WTC11 (cell line): ENCODE measurements at regions not wholly inside any gene's neighbourhood (a gene's known extent, or its start where the extent isn't known, plus 50 kb on each side); places are given as distances from the start of the nearest gene placed in this dataset.

Source experiments
- ATAC-seq: fragments of 200-7000 bp; cut with Tn5 transposase; 2 replicates; pipeline ENCODE4 v1.10.0; 2021; ENCODE audit warnings: mild to moderate bottlenecking, moderate library complexity
- CTCF ChIA-PET: fragments of 300-600 bp; sonication (Branson Sonifier 250); formaldehyde crosslinking; loops from one replicate; lab custom pipeline; 2021; ENCODE audit warnings: antibody characterized with exemption; lab: Charles Lee
- POLR2A ChIA-PET: fragments of 350-600 bp; sonication (Branson Sonifier 250); formaldehyde crosslinking; loops from one replicate; lab custom pipeline; 2021; ENCODE audit warnings: antibody characterized with exemption; lab: Charles Lee
- DNase-seq: peaks from one replicate; pipeline ENCODE4 v3.0.0; 2021; ENCODE audit warnings: low spot score
- H3K27ac Mint-ChIP-seq: 2 replicates; pipeline ENCODE4 v1.8.0; 2021; ENCODE audit warnings: mixed read lengths
- H3K27me3 Mint-ChIP-seq: 2 replicates; pipeline ENCODE4 v1.8.0; 2021; ENCODE audit warnings: low read depth, mild to moderate bottlenecking, moderate library complexity, mixed read lengths
- H3K36me3 Mint-ChIP-seq: 2 replicates; pipeline ENCODE4 v1.8.0; 2021; ENCODE audit warnings: mixed read lengths
- H3K4me1 Mint-ChIP-seq: 2 replicates; pipeline ENCODE4 v1.8.0; 2022; ENCODE audit warnings: mixed read lengths
- H3K4me3 Mint-ChIP-seq: 2 replicates; pipeline ENCODE4 v1.8.0; 2021; ENCODE audit warnings: mild to moderate bottlenecking, moderate library complexity, mixed read lengths
- H3K9me3 Mint-ChIP-seq: 2 replicates; pipeline ENCODE4 v1.8.0; 2021; ENCODE audit warnings: mixed read lengths
- CREB1 ChIP-seq: sonication (generic); formaldehyde crosslinking; IDR thresholded peaks from 2 replicates; pipeline ENCODE4 v1.8.0; 2023; ENCODE audit warnings: mild to moderate bottlenecking, missing genetic modification reagents
- FOXJ3 ChIP-seq: sonication (generic); formaldehyde crosslinking; IDR thresholded peaks from 2 replicates; pipeline ENCODE4 v1.9.0; 2021; ENCODE audit warnings: missing genetic modification reagents, mild to moderate bottlenecking, borderline replicate concordance
- FOXK1 ChIP-seq: sonication (generic); formaldehyde crosslinking; IDR thresholded peaks from 2 replicates; pipeline ENCODE4 v1.8.0; 2022; ENCODE audit warnings: mild to moderate bottlenecking, moderate library complexity, missing genetic modification reagents
- FOXP1 ChIP-seq: sonication (generic); formaldehyde crosslinking; IDR thresholded peaks from 2 replicates; pipeline ENCODE4 v1.8.0; 2022; ENCODE audit warnings: missing genetic modification reagents, mild to moderate bottlenecking, moderate library complexity, borderline replicate concordance
- GABPB1 ChIP-seq: sonication (generic); formaldehyde crosslinking; IDR thresholded peaks from 2 replicates; pipeline ENCODE4 v1.8.1; 2023; ENCODE audit warnings: mild to moderate bottlenecking, missing genetic modification reagents
- GRHL2 ChIP-seq: fragments of 250-450 bp; sonication (Bioruptor Pico); IDR thresholded peaks from 2 replicates; pipeline ENCODE4 v1.8.0; 2022; ENCODE audit warnings: mild to moderate bottlenecking, moderate library complexity; ENCODE audit not compliant: insufficient replicate concordance, severe bottlenecking
- HMGA2 ChIP-seq: fragments of 250-450 bp; sonication (Bioruptor Pico); IDR thresholded peaks from 2 replicates; pipeline ENCODE4 v1.4.0; 2021; ENCODE audit warnings: mild to moderate bottlenecking, moderate library complexity
- IRF2 ChIP-seq: sonication (generic); formaldehyde crosslinking; IDR thresholded peaks from 2 replicates; pipeline ENCODE4 v1.8.0; 2022; ENCODE audit warnings: low read depth, missing genetic modification reagents, borderline replicate concordance
- JUN ChIP-seq: sonication (generic); formaldehyde crosslinking; IDR thresholded peaks from 2 replicates; pipeline ENCODE4 v1.8.0; 2023; ENCODE audit warnings: mild to moderate bottlenecking, missing genetic modification reagents
- NFATC4 ChIP-seq: fragments of 250-450 bp; sonication (Bioruptor Pico); IDR thresholded peaks from 2 replicates; pipeline ENCODE4 v1.9.0; 2021; ENCODE audit warnings: mild to moderate bottlenecking
- PRRX2 ChIP-seq: fragments of 250-450 bp; sonication (Bioruptor Pico); IDR thresholded peaks from 2 replicates; pipeline ENCODE4 v1.8.0; 2021; ENCODE audit warnings: mild to moderate bottlenecking
- RELA ChIP-seq: sonication (generic); formaldehyde crosslinking; IDR thresholded peaks from 2 replicates; pipeline ENCODE4 v1.8.1; 2022; ENCODE audit warnings: missing genetic modification reagents, mild to moderate bottlenecking, borderline replicate concordance
- SMAD3 ChIP-seq: sonication (generic); formaldehyde crosslinking; IDR thresholded peaks from 2 replicates; pipeline ENCODE4 v1.8.0; 2022; ENCODE audit warnings: missing genetic modification reagents, mild to moderate bottlenecking, borderline replicate concordance
- SMAD4 ChIP-seq: sonication (generic); formaldehyde crosslinking; IDR thresholded peaks from 2 replicates; pipeline ENCODE4 v1.8.0; 2022; ENCODE audit warnings: mild to moderate bottlenecking, missing genetic modification reagents
- TEAD1 ChIP-seq: sonication (generic); formaldehyde crosslinking; IDR thresholded peaks from 2 replicates; pipeline ENCODE4 v1.8.0; 2022; ENCODE audit warnings: mild to moderate bottlenecking, missing genetic modification reagents
- TP53 ChIP-seq: sonication (generic); formaldehyde crosslinking; IDR thresholded peaks from 2 replicates; pipeline ENCODE4 v1.8.1; 2023; ENCODE audit warnings: mild to moderate bottlenecking, missing genetic modification reagents
- ZNF138 ChIP-seq: sonication (generic); formaldehyde crosslinking; conservative IDR thresholded peaks from 2 replicates; pipeline ENCODE4 v1.8.1; 2022; ENCODE audit warnings: mild to moderate bottlenecking, moderate library complexity, missing genetic modification reagents
- ZNF317 ChIP-seq: sonication (generic); formaldehyde crosslinking; IDR thresholded peaks from 2 replicates; pipeline ENCODE4 v1.8.1; 2023; ENCODE audit warnings: low read depth, mild to moderate bottlenecking, moderate library complexity, missing genetic modification reagents, borderline replicate concordance
- TF ChIP-seq, protein P1 (sequence below): sonication (generic); formaldehyde crosslinking; IDR thresholded peaks from 2 replicates; pipeline ENCODE4 v1.8.1; 2023; ENCODE audit warnings: mild to moderate bottlenecking, missing genetic modification reagents, moderate library complexity
- TF ChIP-seq, protein P2 (sequence below): sonication (generic); formaldehyde crosslinking; IDR thresholded peaks from 2 replicates; pipeline ENCODE4 v1.8.1; 2022; ENCODE audit warnings: low read depth, missing genetic modification reagents, borderline replicate concordance
- TF ChIP-seq, protein P3 (sequence below): sonication (generic); formaldehyde crosslinking; IDR thresholded peaks from 2 replicates; pipeline ENCODE4 v1.8.0; 2022; ENCODE audit warnings: mild to moderate bottlenecking, missing genetic modification reagents
- TF ChIP-seq, protein P4 (sequence below): fragments of 250-450 bp; sonication (Bioruptor Pico); IDR thresholded peaks from 2 replicates; pipeline ENCODE4 v1.9.0; 2021; ENCODE audit warnings: moderate library complexity, mild to moderate bottlenecking, inconsistent platforms, borderline replicate concordance
- TF ChIP-seq, protein P5 (sequence below): sonication (generic); formaldehyde crosslinking; IDR thresholded peaks from 2 replicates; pipeline ENCODE4 v1.8.0; 2023; ENCODE audit warnings: mild to moderate bottlenecking, missing genetic modification reagents
- TF ChIP-seq, protein P6 (sequence below): sonication (generic); formaldehyde crosslinking; IDR thresholded peaks from 2 replicates; pipeline ENCODE4 v1.8.0; 2022; ENCODE audit warnings: mild to moderate bottlenecking, missing genetic modification reagents

DNA sequence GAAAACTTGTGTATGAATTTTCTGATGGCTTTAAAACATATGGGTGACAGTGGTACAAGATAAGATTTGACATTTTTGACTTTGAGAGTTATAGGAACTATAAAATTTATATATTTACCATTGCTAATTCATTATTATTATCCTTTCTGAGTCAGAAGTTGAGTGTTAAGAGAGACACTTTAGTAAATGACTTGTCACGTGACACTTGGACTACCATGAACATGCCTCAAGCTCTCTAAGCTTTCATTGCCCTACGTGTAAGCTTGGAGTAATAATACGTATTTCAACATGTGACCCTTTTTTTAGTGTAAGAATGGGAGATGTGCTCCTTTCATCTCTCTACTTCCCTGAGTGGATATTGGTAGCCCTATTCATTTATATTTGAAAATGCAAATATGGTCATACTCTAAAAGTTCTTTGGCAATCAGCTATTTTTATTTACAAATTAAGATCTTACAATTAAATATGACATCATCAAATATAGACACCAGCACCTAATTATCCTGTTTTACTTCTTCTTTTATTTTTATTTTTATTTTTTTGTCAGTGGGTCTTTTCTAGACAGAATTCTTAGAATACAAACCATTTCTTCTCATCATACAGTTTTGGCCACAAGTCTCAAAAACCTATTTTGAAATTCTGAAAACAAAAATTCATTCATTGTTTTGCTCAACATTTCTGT, 837.0 kb downstream of the PDHA2 start:
- H3K4me1 Mint-ChIP-seq: no peaks in the 10 kb centered on the region
- DNase-seq (no peak), ATAC-seq (no peak)
- TF ChIP-seq FOXJ3 (CRISPR knock-in tag) (no peak), TP53 (CRISPR knock-in tag) (no peak), FOXP1 (CRISPR knock-in tag) (no peak), ZNF317 (no peak), FOXK1 (CRISPR knock-in tag) (no peak), PRRX2 (CRISPR knock-in tag) (no peak)
- TF ChIP-seq, protein P1, sequence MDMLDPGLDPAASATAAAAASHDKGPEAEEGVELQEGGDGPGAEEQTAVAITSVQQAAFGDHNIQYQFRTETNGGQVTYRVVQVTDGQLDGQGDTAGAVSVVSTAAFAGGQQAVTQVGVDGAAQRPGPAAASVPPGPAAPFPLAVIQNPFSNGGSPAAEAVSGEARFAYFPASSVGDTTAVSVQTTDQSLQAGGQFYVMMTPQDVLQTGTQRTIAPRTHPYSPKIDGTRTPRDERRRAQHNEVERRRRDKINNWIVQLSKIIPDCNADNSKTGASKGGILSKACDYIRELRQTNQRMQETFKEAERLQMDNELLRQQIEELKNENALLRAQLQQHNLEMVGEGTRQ: no peak
- TF ChIP-seq, protein P2, sequence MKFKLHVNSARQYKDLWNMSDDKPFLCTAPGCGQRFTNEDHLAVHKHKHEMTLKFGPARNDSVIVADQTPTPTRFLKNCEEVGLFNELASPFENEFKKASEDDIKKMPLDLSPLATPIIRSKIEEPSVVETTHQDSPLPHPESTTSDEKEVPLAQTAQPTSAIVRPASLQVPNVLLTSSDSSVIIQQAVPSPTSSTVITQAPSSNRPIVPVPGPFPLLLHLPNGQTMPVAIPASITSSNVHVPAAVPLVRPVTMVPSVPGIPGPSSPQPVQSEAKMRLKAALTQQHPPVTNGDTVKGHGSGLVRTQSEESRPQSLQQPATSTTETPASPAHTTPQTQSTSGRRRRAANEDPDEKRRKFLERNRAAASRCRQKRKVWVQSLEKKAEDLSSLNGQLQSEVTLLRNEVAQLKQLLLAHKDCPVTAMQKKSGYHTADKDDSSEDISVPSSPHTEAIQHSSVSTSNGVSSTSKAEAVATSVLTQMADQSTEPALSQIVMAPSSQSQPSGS: no peak
- TF ChIP-seq, protein P3, sequence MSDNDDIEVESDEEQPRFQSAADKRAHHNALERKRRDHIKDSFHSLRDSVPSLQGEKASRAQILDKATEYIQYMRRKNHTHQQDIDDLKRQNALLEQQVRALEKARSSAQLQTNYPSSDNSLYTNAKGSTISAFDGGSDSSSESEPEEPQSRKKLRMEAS (CRISPR knock-in tag): no peak
- TF ChIP-seq, protein P4, sequence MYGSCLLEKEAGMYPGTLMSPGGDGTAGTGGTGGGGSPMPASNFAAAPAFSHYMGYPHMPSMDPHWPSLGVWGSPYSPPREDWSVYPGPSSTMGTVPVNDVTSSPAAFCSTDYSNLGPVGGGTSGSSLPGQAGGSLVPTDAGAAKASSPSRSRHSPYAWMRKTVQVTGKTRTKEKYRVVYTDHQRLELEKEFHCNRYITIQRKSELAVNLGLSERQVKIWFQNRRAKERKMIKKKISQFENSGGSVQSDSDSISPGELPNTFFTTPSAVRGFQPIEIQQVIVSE (CRISPR knock-in tag): no peak
- H3K36me3 Mint-ChIP-seq: peaks cover 4% of the 10 kb centered on the region; the same call in 1 of the 2 replicates
- H3K9me3 Mint-ChIP-seq: peaks cover 10% of the 10 kb centered on the region
- POLR2A ChIA-PET: no interaction called here
- no peak overlapping the region for H3K27ac Mint-ChIP-seq
- no peak overlapping the region for H3K4me3 Mint-ChIP-seq
- no peaks in the 10 kb centered on the region for H3K27me3 Mint-ChIP-seq
- CTCF ChIA-PET: no interaction called here

DNA sequence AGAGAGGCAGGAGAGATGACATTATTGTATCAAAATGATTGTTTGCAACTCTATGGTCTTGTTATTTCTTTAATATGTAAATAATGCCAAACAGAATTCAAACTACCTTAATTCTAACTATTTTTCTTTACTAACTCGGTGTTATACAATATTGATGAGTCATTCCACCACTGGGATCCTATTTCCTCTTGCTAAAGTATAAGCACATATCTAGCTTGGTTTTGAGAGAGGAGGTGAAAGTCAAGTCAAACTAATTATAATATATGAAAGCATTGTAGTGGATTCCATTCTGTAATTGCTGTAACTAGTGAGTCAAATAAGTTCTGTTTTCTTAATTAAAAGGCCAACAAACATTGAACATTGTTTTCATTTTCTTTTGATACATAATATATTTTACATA, 837.6 kb downstream of the PDHA2 start:
- DNase-seq (no peak), ATAC-seq (no peak)
- no peaks in the 10 kb centered on the region for H3K27me3 Mint-ChIP-seq
- H3K27ac Mint-ChIP-seq: no peak overlapping the region
- H3K9me3 Mint-ChIP-seq: peaks cover 10% of the 10 kb centered on the region
- ChIA-PET CTCF (no interaction called here), POLR2A (no interaction called here)
- TF ChIP-seq JUN (CRISPR knock-in tag) (no peak), NFATC4 (CRISPR knock-in tag) (no peak), SMAD4 (CRISPR knock-in tag) (no peak), ZNF138 (no peak), RELA (CRISPR knock-in tag) (no peak), CREB1 (no peak), GRHL2 (CRISPR knock-in tag) (no peak), IRF2 (CRISPR knock-in tag) (no peak), SMAD3 (CRISPR knock-in tag) (no peak), TEAD1 (CRISPR knock-in tag) (no peak), GABPB1 (CRISPR knock-in tag) (no peak), ZNF317 (no peak), HMGA2 (CRISPR knock-in tag) (no peak)
- TF ChIP-seq, protein P4 (CRISPR knock-in tag): no peak
- TF ChIP-seq, protein P5, sequence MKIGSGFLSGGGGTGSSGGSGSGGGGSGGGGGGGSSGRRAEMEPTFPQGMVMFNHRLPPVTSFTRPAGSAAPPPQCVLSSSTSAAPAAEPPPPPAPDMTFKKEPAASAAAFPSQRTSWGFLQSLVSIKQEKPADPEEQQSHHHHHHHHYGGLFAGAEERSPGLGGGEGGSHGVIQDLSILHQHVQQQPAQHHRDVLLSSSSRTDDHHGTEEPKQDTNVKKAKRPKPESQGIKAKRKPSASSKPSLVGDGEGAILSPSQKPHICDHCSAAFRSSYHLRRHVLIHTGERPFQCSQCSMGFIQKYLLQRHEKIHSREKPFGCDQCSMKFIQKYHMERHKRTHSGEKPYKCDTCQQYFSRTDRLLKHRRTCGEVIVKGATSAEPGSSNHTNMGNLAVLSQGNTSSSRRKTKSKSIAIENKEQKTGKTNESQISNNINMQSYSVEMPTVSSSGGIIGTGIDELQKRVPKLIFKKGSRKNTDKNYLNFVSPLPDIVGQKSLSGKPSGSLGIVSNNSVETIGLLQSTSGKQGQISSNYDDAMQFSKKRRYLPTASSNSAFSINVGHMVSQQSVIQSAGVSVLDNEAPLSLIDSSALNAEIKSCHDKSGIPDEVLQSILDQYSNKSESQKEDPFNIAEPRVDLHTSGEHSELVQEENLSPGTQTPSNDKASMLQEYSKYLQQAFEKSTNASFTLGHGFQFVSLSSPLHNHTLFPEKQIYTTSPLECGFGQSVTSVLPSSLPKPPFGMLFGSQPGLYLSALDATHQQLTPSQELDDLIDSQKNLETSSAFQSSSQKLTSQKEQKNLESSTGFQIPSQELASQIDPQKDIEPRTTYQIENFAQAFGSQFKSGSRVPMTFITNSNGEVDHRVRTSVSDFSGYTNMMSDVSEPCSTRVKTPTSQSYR: no peak
- TF ChIP-seq, protein P6, sequence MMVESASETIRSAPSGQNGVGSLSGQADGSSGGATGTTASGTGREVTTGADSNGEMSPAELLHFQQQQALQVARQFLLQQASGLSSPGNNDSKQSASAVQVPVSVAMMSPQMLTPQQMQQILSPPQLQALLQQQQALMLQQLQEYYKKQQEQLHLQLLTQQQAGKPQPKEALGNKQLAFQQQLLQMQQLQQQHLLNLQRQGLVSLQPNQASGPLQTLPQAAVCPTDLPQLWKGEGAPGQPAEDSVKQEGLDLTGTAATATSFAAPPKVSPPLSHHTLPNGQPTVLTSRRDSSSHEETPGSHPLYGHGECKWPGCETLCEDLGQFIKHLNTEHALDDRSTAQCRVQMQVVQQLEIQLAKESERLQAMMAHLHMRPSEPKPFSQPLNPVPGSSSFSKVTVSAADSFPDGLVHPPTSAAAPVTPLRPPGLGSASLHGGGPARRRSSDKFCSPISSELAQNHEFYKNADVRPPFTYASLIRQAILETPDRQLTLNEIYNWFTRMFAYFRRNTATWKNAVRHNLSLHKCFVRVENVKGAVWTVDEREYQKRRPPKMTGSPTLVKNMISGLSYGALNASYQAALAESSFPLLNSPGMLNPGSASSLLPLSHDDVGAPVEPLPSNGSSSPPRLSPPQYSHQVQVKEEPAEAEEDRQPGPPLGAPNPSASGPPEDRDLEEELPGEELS (CRISPR knock-in tag): no peak
- no peaks in the 10 kb centered on the region for H3K4me1 Mint-ChIP-seq
- no peak overlapping the region for H3K4me3 Mint-ChIP-seq
- H3K36me3 Mint-ChIP-seq: peaks cover 4% of the 10 kb centered on the region; the same call in 1 of the 2 replicates
